NCI-H2107 (cell line): ENCODE measurements at regions not wholly inside any gene's neighbourhood (a gene's known extent, or its start where the extent isn't known, plus 50 kb on each side); places are given as distances from the start of the nearest gene placed in this dataset.
"Not testable (repeated sequence)": the region's sequence is repeated elsewhere in the genome, so short reads cannot be mapped to it uniquely, and the experiment has no call there.

Experiments used
- DNase-seq: peaks from one replicate; lab custom pipeline; 2025; lab: John Stamatoyannopoulos, UW

DNA sequence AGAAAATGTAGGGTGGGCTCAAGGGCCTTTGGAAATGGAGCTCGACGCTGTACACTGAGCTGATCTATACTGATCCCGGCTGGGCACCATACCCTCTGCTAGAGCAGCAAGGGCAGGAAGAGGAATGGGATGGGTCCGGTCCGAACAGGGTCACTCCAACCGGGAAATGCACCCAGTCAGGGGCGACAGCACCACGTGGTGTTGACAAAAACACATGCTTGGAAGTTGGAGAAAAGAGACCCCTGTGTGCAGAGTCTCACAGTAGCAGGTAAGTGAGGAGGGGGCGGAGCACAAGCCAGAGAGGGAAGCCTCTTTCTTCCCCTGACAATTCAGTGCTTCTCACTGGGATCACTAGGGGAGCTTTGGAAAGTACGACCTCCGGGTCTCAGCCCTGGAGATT, 84.1 kb upstream of the ASB18 start:
- no peak for DNase-seq

DNA sequence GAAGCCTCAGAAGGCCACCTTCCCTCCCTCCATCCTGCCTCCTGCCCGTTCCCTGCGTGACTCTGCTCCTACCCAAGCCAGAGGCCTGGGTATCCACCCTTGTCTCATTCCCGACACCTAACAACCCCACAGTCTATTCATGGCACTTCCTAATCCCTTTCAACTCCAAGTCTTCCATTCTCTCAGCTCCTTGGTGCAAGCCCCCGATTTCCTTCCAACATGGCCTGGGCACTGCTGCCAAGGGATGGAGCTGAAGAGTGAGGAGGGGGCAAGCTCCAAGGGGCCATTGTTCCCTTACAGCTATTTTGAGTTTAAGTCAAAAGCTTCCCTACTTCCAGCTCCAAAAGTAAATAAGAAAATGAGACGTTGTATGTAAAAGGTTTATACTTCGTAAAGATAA, 84.8 kb upstream of the ASB18 start:
- DNase-seq, result no peak

DNA sequence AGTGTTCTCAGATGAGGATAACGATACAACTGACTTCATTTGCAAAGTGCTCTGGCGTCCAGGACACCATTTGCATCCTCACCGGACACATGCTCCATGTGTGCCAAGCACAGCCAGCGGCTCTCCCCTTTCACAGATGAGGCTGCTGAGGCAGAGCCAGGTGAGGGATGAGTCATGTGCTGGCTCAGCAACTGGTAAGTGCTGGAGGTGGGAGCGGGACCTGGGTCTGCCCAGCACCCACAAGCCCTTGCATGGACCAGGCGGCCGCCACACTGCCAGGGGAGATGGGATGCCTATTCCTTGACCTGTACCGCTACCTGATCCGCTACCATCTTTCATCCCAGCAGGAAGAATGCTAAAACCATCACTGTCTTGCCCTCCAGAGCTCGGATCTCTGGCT, 86.2 kb upstream of the ASB18 start:
- no peak for DNase-seq

DNA sequence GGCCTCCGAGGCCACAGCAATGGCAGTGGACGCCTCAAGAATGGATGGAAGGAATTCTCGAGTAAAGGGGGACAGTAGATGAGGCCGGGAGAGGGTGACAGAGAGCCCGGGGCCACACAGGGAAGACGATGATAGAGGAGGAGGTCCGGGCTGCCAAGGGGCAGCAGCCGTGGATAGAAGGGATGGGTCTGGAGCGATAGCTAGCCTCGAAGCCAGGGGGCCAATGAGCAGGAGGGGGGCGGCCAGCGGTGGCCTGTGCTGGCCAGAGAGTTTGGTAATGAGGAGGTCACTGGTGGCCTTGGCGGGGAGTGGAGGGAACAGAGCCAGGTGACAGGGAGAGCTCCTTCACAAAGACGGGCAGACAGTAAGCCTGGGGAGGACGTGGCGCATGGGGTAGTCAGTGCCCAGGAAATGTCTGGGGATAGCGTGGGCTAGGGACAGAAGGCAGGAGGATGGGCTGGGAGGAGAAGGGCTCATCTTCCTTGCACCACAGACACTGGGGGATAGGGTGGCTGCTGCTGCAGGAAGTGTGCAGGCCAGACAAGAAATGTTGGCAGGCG, 87.8 kb upstream of the ASB18 start:
- no peak for DNase-seq

DNA sequence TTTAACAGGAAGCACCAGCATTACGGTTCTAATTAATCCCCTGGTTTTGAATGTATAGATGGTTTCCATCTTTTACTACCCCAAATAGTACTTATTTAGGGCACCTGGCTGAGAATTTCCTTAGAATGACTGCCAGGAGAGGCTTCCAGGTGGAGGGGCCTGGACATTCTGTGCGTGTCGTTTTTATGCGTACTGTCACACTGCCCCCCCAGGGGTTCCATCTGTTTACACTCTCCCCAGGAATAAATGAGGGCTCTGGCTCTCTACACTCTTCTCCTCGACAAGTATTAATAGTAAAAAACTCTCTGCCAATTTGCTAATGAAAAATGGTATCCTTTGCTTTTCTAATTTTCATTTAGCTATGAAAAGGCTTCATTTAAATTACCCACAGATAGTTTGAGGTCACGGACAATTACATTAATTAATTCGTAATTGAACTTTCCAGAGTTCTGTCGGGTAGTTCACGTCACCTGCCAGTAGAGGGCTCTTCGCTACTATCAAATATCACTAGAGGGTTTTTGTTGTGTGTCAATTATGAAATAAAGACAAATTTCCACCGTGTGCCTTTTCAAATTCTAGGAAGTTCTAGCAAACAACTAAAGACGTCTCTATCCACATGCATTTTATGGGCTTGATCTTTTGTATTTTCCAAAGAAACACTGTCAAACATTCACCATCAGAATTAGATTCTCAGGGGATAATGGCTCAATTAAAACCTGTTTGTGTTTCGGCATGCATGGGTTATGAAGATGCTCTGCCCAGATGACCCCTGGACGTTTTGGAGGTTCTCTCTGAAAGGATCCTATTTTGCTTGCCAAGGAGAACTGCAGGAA, 88.8 kb upstream of the ASB18 start:
- no peak for DNase-seq

DNA sequence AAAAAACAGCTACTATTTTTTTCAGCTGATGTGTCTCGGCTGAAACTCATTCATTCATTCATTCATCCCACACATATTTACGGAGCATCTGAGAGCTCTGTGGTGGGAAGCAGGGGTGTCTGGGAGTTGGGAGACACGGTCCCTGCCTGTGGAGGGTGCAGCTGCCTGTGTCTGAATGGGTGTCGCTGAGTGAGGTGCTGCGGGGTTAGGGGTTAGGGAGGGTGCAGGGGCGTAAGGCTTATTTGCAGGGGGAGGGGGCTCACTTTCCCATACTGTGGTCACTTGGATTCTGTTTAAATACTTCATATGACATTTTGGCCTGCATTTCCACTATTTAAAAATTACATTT, 89.4 kb upstream of the ASB18 start:
- DNase-seq, result no peak

DNA sequence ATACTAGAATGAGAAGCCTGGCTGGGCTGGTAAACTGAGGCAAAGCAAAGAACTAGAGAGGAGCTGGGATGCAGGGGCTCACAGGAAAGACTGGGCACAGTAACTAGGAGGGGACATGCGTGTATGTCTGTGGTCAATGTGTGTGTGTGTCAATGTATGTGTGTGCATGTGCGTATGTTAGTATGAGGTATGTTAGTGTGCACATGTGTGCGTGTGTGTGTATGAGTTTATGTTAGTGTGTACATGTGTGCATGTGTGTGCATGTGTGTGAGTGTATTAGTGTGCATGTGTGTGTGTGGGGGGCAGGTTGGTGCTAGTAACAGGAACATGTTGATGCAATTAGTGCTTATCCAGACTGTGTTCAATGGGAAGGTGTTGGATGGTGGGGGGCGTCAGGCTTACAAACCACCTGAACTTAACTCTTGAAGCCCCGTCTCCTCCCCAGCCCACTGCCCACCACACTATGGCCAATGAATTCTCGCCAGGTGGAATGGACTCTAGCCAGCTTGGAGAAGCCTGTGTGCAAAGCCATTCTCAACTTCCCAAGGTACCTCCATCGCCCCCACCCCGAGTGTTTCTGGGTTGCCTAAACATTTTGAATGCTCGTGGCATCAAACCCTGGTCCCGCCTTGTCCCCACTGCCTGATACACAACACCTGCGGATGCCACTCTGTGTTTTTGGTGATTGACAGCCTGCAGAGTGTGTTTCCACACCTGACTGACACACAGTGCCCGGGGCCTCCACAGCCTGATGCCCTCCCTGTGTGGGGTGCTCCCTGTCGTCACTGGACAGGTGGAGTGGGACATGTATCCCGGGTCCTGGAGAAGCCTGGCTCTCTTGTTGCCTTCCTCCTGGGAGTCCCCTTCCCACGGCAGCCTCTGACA, 90.1 kb upstream of the ASB18 start:
- no peak for DNase-seq

DNA sequence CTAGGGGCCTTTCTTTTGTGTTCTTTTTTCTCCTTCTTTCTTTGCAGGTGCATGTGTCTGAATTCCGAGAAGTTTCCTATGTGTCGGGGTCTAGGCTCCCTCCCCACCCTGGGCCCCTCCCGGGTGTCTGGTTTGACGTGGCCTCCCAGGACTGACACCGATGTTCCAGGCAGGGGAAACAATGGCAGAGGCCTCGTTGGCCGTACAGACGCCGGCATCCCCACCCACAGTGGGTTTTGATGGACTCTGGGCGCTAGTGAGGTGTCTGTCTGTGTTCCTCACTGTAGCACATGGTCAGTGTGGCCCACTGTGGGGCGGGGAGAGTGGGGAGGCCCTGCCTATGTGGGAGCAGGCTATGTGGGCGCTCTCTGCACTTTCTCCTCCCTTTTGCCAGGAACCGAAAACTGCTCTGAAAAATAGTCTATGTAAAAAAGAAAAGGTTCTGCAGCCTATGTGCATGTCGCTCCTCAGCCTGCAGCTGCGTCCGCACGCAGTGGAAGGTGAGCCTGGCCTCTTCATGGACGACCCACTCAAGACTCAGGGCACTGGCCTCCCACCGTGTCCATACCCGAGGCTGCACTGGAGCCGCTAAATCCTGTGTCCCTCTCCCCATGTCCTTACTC, 90.9 kb upstream of the ASB18 start:
- DNase-seq, result no peak

DNA sequence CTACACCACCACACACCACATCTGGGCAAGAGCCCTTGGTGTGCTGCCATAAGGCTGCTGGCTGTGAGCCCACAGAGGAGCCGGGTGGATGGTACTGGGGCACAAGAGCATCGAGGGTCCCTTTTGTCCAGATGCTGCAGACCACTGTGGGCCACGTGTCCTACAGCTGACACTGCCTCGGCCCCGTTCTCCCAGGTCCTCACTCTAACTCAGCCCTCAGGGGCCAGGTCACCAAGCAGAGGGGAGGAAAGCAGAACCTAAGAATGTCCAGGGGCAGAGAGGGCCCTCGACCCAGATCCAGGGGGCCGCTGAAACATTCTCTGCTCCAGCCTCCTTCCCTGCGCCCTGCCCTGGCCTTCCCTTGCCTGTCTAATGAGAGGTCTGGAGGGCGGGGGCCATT, 91.7 kb upstream of the ASB18 start:
- no peak for DNase-seq

DNA sequence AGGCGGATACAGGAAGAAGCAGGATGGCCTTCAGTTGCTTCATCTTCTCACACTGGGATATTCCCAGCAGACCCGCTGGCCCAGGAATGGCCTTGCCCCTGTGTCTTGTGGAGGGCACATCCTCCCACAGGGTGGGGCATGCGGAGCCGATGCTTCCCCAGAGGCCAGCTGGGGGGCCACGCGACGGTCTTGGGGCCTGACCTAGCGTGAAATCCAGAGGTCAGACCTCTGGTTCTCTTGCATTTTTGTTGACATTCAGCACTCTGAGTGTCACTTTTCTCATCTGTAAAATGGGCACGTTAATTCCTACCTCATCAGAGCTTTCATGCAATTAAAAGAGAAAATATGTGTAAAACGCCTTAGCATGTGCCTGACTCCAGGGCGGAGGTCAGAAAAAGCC, 92.1 kb upstream of the ASB18 start:
- not testable (repeated sequence) for DNase-seq

DNA sequence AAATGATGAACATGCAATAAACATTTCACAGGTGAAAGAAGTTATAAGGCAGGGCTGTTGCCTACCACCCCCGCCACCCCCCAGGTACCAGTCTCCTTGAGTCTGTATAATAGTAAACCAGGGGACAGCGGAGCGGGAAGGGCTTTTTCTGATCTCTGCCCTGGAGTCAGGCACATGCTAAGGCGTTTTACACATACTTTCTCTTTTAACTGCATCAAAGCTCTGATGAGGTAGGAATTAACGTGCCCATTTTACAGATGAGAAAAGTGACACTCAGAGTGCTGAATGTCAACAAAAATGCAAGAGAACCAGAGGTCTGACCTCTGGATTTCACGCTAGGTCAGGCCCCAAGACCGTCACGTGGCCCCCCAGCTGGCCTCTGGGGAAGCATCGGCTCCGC, 94.3 kb upstream of the ASB18 start:
- DNase-seq, result not testable (repeated sequence)

DNA sequence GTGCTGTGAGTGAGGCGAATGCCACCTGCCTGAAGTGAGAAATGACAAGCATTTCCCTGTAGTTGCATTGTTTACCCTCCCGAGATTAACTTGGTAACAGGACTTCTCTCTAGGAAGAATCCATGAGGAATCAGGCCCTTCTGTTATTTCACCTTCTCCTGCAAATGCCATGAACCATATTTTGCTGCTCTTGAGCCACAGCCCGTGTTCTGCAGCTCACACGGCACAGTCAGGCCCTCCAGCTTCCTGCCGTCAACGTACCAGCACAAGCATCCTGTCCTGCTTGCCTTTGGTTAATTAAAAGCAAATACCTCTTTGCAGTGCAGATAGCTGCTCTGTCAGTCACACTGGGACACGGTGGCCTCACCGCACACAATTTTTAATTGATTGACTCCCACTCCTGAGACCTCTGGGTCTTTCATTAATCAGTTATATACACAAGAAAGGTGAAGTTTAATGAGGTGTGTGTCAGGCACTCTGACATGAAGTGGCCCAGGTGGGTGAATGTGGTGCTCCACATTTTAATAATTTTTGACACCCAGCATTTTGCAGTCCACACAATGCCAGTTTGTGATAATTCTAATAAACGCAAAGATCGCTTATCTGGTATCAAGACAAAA, 95.3 kb upstream of the ASB18 start:
- DNase-seq, result no peak

DNA sequence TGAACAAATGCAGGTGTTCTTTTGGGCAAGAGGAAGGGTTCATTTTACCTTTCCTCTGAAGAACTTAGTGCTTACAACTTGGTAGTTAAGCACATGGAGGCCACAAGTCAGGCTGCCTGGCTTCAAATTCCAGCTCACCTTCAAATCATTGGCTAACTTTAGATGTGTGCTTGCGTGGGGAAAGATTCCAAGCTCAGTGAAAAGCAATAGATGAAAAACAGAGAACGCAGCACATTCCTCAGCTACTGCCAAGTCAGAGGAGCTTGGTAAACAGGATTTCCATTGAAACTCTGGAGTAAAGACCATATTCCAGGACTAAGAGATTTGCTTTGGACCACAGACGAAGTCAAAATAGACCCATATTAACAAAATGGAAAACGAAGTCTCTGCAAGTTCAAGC, 96.3 kb upstream of the ASB18 start:
- no peak for DNase-seq

DNA sequence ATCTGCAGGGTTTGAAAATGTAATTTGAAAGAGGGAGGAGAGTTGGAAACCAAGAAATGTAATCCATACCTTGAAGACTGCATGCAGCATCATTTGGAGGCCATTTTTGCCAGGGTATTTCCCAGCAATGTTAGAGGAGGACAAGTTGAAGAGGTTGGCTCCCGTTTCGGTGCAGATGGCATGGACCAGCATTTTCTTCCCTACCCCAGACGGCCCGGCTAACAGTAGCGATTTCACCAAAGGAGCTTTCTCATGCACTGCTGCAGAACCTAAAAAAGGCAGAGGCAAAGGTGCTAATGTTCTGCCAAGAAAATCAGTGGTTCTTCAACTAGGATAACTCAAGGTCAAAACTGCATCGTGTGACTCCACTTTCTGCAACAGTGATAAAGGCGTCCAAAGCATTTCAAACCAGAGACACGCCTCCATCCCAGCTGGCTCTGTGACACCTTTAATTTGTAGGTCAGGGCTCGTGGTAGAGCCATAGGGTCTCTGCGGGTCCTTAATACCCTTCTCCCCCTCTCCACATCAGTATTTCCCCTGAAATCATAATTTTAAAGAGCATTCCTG, 99.6 kb upstream of the ASB18 start:
- no peak for DNase-seq

DNA sequence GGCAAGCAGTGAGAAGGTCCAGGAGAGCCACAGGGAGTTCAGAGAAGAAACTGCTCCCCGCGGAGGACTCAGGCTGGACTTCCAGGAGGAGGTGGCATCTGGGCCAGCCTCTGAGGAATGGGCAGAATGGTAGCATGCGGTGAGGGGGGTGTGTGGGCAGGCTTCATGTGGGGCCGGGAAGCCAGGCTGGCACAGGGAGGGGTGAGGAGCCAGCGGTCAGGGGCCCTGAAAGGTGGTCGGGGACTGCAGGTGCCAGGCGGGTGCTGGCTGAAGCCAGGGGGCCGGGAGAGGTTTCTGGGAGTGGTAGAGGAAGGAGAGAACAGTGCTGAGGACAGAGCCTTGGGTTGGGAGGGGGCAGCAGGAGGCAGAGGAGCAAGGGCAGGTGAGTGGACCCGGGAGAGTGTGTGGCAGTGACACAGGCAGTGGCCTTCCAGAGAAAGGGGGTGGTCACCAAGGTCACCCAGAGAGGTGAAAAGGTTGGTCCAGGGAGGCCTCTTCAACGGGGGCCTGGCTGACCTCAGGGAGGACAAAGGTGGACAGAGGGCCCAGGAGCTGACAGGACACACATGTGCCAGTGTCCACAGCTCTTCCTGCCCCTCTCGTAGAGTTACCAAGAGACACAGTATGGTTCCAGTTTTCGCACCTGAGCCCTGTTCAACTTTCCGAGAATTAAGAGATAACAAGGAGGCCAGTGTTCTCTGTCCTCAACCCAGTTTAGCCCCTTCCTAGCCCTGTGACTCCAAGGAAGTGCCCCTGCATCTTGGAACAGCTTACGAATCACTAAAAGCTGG, 101.2 kb upstream of the ASB18 start:
- no peak for DNase-seq

DNA sequence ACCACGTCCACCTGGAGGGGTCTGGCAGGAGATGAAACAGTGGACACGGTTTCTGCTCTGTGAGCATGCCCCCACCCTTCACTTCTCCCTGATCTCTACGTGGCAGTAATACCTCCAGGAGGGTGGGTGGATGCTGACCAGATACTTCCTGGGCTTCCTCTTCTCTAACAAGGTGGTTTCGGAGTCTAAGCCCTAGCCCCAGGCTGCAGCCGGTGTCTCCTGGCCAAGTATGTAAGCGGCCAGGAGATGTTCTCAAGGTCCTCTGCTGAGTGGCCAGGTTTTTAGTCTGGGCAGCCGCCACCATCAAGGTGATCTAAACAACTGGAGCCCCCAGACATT, 101.8 kb upstream of the ASB18 start:
- no peak for DNase-seq

DNA sequence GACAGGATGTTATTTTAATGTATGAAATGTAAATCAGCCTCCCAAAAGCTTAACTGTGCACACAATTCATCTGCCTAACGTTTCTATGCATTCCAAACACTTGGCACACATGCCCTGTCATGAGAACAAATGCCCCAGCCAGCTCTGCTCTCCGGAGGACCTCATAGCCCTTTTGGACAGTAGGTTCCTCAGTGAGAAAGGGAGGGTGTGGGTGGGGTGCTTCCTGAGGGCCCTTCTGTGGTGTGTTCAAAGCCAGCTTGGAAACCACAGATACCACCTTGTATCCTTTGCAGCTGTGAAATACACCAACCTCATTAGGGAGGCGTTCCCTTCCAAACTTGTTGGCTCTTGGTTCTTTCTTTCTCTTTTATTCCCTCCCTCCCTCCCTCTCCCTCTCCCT, 102.2 kb upstream of the ASB18 start:
- DNase-seq, result no peak

DNA sequence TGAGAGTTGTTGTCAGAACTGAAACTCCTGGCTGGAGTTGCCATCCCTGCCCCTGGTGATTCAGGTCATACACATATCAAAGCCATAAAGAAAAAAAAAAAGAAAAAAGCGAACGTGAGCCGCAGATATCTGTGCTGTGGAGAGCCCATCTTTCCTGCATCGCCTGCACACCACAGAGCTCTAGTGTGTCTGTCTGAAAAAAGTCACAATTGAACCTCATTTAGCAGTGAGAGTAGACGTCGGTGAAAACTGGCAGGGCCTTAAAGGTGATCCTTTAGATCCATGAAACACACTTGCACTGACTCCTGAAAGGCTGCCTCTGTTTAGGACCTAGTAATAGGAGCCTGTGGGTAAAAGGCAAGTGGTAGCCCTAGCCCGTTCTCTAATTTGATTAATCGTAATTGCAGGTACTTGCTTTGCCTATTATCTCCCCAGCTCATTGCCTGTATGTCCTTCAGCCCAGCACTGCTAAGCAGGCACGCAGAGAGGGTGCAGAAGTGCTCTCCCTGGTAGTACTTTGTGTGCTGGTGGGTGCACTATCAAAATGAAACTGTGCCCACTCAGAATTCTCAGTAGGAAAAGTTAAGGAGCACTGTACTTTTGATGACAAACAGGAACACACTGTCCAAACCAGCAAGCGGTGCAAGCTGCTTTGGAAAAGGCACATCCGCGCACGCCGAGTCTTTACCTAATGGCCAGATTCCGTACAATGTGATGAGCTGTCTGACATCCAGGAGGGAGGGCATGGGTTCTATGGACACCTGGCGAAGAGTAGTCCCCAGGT, 103.5 kb upstream of the ASB18 start:
- DNase-seq, result no peak

DNA sequence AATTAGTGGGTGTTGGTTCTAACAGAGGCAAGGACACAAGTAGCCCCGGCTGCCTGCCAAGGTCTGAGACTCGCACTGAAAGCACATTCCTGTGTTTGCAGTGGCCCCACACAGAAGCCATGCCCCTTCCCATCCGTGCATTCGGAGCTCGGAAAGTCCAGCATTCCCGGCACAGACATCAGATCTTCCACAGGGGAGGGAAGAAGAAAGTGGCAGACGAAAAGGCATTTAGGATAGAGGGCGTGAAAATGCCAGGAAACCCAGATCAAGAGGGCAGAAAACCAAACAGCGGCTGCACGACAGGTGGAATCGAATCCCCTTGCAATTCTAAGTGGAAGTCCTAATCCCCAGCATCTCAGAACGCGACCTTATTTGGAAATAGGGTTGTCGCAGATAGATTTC, 105.5 kb upstream of the ASB18 start:
- no peak for DNase-seq

DNA sequence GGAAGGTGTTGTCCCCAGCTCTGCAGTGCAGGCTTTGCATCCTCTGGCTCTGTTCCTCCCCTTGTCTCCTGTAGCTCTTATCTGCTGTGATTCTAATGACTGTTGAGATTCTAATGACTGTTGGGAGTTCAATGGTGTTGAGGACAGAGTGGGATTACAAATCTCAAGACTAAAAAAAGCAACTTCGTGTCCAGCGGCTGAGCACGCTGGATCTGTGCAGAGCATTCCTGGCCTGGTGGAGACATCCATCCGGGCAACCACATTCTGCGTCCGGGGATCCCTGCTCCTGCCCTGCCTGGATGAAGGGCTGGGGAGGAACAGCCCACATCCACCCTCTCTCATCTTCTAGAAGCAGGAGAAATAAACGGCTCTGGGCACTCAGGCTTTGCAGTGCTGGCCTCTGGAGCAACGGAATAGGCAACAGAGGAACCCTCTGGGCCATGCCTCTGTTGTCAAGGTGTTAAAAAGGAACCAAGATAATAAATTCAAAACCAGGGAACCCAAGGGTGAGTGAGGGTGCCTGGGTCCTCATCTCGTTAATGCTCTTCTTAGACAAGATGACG, 106.7 kb upstream of the ASB18 start:
- no peak for DNase-seq
